Retinal pigment epithelial cell (primary cell): ENCODE measurements at regions not wholly inside any gene's neighbourhood (a gene's known extent, or its start where the extent isn't known, plus 50 kb on each side); places are given as distances from the start of the nearest gene placed in this dataset.

Source experiments
- DNase-seq: peaks from one replicate; pipeline ENCODE4 v3.0.0-alpha.2; 2010; ENCODE audit warnings: low read depth
- H3K4me3 ChIP-seq: 2 replicates; pipeline ENCODE4 v1.5.1; 2011; ENCODE audit warnings: mild to moderate bottlenecking, low read length, control low read depth, moderate library complexity
- CTCF ChIP-seq: conservative IDR thresholded peaks from 2 replicates; pipeline ENCODE4 v1.5.1; 2011; ENCODE audit warnings: low read depth, low read length, control low read depth, inconsistent platforms

- no peak overlapping the region for H3K4me3 ChIP-seq
- DNase-seq, result no peak
- TF ChIP-seq CTCF, result no peak
These were observed 172.4 kb upstream of the SSTR4 start for GRCh38 chr20:22862671-22863230.

GRCh38 chr20:22863826-22864225, 171.3 kb upstream of the SSTR4 start:
- no peak for DNase-seq
- no peak for TF ChIP-seq CTCF

GRCh38 chr20:22866812-22867341, 168.2 kb upstream of the SSTR4 start:
- TF ChIP-seq CTCF, result no peak
- DNase-seq, result peak; percentile 13
- no peak overlapping the region for H3K4me3 ChIP-seq

More at GRCh38 chr20:22863826-22864225, 171.3 kb upstream of the SSTR4 start:
- no peak overlapping the region for H3K4me3 ChIP-seq

GRCh38 chr20:22878166-22878565, 156.9 kb upstream of the SSTR4 start:
- no peak overlapping the region for H3K4me3 ChIP-seq
- TF ChIP-seq CTCF, result no peak
- DNase-seq, result no peak

GRCh38 chr20:22880277-22880676, 154.8 kb upstream of the SSTR4 start:
- no peak for TF ChIP-seq CTCF
- no peak overlapping the region for H3K4me3 ChIP-seq
- DNase-seq, result no peak

GRCh38 chr20:22887796-22888195, 147.3 kb upstream of the SSTR4 start:
- no peak overlapping the region for H3K4me3 ChIP-seq
- DNase-seq, result no peak
- TF ChIP-seq CTCF, result no peak

- no peak for DNase-seq
- no peak for TF ChIP-seq CTCF
- H3K4me3 ChIP-seq, result no peak overlapping the region
These were observed 144.4 kb upstream of the SSTR4 start for GRCh38 chr20:22890594-22891300.
